ENCODE measurements at regions not wholly inside any gene's neighbourhood (a gene's known extent, or its start where the extent isn't known, plus 50 kb on each side); places are given as distances from the start of the nearest gene placed in this dataset.

- DNase-seq: no peak
These were observed 180.5 kb upstream of the PMEPA1 start for GRCh38 chr20:57890202-57890800.

GRCh38 chr20:57888591-57888990, 178.8 kb upstream of the PMEPA1 start:
- no peak for DNase-seq

DNA sequence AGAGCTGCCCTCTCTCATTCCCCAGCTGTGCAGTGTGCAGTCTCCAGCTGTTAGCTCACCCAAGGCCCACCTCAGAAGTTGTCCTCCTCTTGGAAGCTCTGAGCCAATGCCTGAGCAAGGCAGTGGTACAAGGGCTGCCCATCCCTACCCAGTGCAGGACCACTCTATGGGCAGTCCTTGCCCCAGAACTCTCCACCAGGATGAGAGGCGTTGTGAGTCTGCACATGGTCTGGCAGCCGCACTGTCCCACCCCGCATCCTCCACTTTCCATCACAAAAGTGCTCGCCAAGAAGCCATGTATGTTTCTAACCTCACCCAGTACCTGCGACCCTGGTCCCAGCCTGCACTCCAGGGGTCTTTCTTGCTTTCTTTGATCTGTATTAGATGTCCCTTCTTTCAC, 175.1 kb upstream of the PMEPA1 start:
- no peak for DNase-seq

GRCh38 chr20:57883761-57884160, 173.9 kb upstream of the PMEPA1 start:
- DNase-seq: no peak

DNA sequence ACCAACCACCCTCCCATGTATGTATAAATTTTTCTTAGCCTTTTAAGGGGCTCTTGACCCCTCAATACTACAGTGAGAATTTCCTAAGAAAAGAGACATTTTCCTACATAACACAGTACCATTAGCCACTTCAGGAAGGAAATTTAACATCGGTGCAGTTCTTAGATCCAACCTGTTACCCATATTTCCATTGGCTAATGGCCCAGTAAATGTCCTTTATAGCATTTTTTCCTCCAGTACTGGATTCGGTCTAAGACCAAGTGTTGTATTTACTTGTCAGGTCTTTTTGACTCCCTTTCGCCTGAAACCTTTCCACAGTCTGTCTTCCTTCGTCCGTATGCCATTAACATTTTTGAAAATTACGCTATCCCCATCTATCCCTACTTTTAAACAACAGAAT, 173.4 kb upstream of the PMEPA1 start:
- no peak for DNase-seq

DNA sequence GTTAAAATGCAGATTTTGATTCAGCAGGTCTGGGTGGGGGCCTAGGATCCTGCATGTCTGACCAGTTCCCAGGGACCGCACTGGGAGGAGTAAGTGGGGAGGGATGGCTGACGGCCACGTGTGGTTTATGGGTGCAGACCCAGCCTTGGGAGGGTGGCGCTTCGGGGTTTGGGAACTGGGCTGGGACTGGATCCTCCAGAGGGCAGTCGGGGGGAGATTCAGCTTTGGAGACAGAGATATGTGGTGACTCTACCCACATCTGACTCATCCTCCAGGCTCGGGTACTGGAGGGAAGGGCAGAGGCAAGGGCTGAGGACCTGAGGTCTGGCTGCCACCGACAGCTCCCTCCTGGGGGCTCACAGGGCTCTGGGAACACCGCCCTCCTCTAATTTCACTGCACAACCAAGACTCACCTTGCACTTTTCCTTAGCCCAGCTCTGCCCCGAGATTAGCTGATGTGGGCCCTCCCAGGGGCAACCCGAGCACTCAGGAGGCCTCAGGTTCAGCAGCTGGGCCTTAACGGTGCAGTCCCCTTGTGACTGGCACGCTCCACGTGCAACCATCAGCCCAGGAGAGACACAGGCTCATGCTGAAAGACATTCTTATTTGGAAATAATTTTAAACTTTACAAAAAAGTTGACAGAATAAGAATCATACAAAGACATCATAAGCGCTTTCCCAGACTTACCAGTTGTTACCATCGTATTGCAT, 172.8 kb upstream of the PMEPA1 start:
- no peak for DNase-seq

DNA sequence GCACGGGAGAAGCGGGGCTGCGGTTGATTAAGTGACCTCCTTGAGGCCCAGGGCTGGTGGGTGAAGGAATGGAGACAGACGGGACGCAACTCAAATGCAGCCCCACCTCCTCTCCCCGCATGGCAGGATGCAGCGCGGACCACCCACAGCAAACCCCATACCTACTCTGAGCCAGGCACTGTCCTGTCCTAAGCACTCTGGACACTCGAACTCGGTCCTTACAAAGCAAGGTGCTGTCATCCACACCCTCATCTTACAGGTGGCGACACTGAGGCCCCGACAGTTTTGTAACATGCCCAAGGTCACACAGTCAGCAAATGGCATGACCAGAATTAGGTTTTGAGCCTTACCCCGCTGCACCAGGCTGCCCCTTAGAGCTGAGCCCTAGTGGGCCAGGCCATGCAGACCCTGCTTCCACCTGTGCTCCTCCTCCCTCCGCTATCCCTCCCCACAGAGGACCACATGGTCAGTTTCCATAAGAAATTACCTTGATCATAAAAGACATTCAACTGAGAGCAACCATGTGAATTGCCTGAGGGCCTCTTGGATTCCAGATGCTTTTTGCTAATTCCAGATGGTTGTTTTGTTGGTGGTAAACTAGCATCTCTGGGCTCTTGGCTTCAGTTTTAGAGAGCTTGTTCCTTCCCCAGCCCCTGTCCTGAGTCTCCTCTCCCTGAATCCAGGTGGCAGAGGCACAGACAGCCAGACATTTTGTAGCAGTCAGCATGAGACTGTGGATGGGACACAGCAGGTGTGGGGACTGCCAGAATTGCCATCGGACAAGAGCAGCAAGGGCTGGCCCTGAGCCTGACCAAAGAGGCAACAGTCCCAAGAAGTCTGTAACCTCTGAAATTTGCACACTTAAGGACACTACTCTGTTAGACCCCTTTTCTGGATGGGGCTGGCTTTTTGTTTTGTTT, 171.9 kb upstream of the PMEPA1 start:
- DNase-seq: no peak

DNA sequence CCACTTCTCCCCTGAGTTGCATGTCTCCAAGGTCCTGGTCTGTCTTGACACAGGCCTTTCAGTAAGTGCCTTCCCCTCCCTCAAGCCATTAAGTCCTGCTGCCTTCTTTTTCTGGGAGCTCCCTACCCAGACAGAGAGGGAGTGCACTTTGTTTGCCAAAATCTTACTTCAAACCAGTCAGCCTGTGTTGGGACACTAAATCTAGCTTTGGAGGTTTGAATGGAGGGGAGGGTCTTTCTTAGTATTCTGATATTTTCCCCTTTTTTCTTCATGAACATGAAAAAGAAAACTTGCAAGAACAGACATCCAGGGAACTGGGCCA, 170.7 kb upstream of the PMEPA1 start:
- no peak for DNase-seq

GRCh38 chr20:57879779-57880570, 170.2 kb upstream of the PMEPA1 start:
- DNase-seq: no peak

GRCh38 chr20:57879437-57879778, 169.6 kb upstream of the PMEPA1 start:
- DNase-seq: no peak

GRCh38 chr20:57878786-57879424, 169.1 kb upstream of the PMEPA1 start:
- DNase-seq: no peak

GRCh38 chr20:57877995-57878394, 168.2 kb upstream of the PMEPA1 start:
- no peak for DNase-seq

DNA sequence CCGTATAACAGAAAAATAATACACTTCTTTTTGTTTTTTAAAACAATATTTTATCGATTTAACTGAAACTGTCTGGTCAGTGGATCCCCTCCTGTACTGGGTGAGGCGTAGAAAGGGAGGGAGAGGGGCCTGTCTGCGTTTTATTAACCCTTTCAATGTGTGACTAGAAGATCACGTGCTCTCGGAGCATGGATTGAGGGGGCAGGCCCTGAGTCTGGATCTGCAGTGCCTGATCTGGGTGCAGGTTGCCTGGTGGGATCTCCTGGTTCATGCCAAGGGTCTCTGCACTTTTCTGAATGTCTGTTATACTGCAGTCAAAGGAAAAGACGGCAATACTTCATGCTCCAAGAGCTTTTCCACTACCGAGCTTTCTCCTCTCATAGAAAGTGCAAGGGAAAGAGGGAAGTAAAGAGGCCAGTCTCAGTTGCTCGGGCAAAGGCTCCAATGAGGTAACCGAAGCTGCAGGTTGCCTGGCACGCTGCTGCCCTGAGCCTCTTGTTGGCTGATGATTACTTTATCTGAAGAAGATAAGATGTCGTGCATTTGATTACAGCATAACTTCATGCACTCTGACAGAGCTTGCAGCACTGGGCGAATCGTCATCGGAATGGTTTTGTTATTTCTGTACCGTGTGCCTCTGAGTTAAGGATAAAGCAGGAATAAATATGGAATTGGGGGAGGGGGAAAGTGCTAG, 167.5 kb upstream of the PMEPA1 start:
- DNase-seq: no peak

- DNase-seq: no peak
These were observed 166.3 kb upstream of the PMEPA1 start for GRCh38 chr20:57876163-57876562.

DNA sequence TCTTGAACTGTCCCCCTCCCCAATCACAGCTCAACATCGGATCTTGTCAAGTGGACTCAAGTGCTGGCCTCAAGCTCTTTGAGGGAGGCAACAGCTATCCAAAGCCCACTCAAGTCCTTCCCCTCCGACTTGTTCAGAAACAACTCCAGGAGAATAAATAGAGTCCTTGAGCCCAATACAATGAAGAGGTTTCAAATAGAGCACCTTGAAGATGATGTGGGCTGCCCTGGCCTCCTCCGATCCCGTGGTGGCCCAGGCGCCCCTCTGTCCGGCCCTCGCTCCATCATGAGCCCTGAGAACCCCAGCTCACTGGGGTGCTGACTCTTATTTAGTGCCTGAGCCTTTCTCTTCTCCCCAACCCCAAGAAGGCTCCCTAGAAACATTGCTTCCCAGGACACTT, 164.3 kb upstream of the PMEPA1 start:
- DNase-seq: no peak

DNA sequence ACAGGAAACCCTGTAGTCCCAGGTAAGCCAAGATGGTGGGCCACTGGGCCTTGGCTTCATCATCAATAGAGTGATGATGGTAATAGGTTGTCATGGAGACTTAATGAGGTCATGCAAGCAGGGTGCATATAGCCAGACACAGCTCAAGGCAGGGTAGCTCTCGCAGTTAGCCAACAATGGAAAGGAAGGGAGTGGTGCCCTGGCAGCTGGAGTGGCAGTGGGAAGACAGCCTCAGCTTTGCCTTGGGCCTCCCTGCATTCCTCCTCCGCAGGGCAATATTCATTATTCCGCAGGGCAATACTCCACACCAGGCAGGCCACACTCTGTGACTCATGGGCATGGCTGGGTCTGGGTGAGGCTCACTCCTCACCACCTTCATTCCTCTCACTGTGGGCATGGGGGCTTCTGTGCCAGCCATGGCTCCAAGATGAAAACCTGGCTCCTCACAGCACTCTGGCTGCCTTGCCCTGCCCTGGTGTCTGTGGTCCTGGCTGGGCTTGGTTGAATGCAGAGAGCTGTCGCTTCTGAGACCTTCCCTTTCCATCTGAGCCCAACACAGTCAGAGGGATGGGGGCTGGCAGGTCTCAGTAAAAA, 163.1 kb upstream of the PMEPA1 start:
- DNase-seq: no peak

DNA sequence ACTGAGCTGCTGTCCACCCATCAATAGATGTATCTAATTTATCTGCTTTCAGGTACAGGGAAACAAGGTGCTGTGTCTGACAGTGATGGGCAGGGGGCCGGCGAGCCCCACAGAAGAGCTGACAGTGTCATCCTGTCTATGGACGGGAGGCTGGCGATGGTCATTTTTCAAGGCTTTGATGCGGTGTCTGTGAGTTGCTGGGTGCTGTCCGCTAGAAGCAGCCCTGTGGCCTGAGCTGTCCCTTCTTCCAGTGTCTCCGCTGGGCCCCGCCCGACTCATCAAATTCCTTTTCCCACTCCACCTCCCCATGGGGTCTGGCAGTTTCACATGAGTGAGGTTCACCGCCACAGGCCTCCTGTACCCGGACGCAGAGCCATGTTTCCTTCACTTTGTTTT, 161.4 kb upstream of the PMEPA1 start:
- DNase-seq: no peak

DNA sequence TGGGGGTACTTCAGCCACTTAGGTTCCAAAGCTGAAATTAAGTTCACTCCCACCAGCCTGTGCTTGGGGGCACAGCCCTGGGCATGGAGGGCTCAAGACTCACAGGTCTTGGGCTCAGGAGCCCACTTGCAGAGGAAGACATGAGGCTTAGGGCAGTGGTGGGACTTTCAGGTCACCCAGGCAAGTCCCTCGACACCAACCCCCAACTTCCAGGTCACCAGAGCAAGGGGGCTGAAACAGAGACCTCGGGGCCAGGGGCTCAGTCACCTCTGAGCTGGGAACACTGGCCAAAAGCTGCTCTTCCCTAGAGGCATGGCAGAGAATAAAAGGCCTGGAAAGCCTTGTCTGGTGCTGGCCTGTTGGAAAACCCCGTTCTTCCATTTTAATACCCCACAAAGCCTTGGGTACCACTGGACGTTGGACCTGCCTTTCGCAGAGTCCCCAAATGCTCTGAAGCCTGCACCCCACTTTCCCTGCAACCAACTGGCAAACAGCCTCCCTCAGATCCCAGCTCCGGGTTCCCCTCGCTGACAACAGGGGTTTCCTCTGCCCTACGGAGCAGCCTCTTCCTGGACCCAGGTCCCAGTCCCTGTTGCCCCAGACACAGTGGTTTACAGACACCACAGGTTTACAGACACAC, 160.9 kb upstream of the PMEPA1 start:
- DNase-seq: no peak

- no peak for DNase-seq
These were observed 160.1 kb upstream of the PMEPA1 start for GRCh38 chr20:57869951-57870315.

DNA sequence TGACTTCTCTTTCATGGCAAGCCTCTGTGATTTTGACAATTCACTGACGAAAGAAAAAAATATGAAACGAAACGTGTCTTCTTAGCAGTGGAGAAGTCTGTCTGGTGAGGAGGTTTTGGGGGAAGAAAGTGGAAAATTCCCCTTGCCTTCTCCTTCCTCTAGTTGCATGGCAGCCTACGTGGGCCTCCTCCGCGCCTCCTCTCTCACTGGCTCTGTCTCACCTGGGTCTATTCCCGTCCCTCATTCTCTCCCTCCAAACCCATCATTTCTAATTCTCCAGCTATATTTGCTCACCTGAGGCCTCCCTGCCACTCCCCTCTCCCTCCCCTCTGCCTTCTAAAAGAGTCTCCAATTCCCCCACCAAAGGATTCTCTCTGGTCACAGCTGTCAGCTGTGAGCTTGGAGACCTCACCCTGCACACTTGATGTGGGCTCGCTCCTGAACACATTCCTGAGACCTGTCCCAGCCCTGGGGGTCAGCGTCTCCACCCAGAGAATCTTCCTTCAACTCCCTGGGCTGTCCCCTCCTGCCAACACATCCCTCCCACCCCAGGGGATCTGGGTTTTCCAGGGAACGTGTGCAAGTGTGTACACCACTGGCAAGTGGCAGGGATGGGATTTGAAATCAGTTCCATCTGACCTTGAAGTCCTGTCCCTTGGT, 159.6 kb upstream of the PMEPA1 start:
- DNase-seq: no peak

DNA sequence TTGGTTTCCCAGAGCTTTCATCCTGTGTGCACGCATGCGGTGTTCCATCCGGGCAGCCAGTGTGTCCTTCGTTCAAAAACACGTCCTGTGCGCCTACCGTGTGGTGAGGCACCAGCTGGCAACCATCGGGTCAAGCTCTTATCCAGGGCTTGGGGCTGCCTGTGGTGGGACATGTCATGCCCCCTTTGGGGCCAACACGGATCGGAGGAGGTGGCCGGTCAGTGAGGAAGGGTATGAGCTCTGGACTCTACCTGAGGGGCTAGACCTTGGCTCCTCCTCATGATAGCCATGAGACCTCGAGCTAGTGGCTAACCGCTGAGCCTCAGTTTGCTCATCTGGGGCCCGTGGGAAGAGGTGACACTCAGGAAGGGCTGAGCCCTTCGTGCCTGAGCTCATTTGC, 158.5 kb upstream of the PMEPA1 start:
- no peak for DNase-seq
